ENCODE measurements at regions not wholly inside any gene's neighbourhood (a gene's known extent, or its start where the extent isn't known, plus 50 kb on each side); places are given as distances from the start of the nearest gene placed in this dataset.
A peak's percentile ranks its signal among the peaks of the same experiment; 100 is the strongest.
"Not testable (repeated sequence)": the region's sequence is repeated elsewhere in the genome, so short reads cannot be mapped to it uniquely, and the experiment has no call there.

- TF ChIP-seq CTCF (conservative IDR thresholded peaks at IDR 0.05; ENCODE audit: low read depth, low read length): no peak
- no peak for DNase-seq (ENCODE audit: low read depth)
- no peak overlapping the region for H3K4me3 ChIP-seq (ENCODE audit: low read depth, low read length)
Observed at GRCh38 chr6:27854421-27854820, 57.8 kb downstream of the OR2B2 start.

GRCh38 chr6:27851440-27851839 lies 60.8 kb downstream of the OR2B2 start:
- no peak for TF ChIP-seq CTCF (conservative IDR thresholded peaks at IDR 0.05; ENCODE audit: low read depth, low read length)
- no peak for DNase-seq (ENCODE audit: low read depth)
- no peak overlapping the region for H3K4me3 ChIP-seq (ENCODE audit: low read depth, low read length)

DNA sequence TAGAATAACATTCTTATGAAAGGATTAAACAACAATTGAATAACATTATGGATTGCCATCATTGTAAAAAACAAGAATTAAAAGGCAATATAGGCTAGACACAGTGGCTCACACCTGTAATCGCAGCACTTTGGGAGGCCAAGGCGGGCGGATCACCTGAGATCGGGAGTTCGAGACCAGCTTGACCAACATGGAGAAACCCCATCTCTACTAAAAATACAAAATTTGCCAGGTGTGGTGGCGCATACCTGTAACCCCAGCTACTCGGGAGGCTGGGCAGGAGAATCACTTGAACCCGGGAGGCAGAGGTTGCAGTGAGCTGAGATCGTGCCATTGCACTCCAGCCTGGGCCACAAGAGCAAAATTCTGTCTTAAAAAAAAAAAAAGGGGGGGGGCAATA lies 63.2 kb downstream of the OR2B2 start:
- H3K4me3 ChIP-seq (ENCODE audit: low read depth, low read length); DNase-seq (ENCODE audit: low read depth): not testable (repeated sequence)

DNA sequence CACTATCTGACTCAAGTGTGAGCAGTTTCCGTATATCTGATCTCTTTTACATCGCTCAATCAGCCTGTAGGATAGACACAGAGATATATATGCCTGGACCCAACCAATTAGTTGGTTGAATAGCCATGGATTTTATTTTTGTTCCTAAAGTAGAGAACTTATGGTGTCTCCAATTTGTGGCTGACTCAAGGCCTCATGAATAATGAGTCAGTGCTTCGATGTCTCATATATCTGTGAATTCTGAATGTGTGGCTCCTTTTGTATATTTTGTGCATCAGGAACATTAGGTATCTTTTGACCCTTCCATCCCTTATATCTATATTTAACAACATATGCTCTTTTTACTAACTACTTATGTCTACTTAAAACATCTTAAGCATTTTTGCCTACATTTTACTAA lies 64.5 kb downstream of the OR2B2 start:
- H3K4me3 ChIP-seq (ENCODE audit: low read depth, low read length): no peak overlapping the region
- no peak for TF ChIP-seq CTCF (conservative IDR thresholded peaks at IDR 0.05; ENCODE audit: low read depth, low read length)
- DNase-seq (ENCODE audit: low read depth): no peak

DNA sequence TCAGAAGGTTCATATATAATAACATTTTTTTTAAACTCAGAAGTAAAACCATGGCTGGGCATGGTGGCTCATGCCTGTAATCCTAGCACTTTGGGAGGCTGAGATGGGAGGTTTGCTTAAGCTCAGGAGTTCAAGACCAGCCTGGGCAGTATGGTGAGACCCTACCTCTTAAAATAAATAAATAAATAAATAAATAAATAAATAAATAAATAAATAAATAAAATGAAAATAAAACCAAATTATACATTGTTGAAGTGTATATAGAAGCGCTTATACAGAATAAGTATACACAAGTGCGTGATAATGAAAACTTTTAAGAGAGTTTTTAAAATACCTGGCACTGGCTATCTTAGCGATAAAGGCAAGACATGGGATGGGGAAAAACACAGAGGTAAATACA lies 71.6 kb downstream of the OR2B2 start:
- TF ChIP-seq CTCF (conservative IDR thresholded peaks at IDR 0.05; ENCODE audit: low read depth, low read length): no peak
- DNase-seq (ENCODE audit: low read depth): no peak
- no peak overlapping the region for H3K4me3 ChIP-seq (ENCODE audit: low read depth, low read length)

GRCh38 chr6:27839626-27840475 lies 72.3 kb downstream of the OR2B2 start:
- no peak for TF ChIP-seq CTCF (conservative IDR thresholded peaks at IDR 0.05; ENCODE audit: low read depth, low read length)
- no peak for DNase-seq (ENCODE audit: low read depth)
- H3K4me3 ChIP-seq (ENCODE audit: low read depth, low read length): peak overlapping the region; percentile 69

DNA sequence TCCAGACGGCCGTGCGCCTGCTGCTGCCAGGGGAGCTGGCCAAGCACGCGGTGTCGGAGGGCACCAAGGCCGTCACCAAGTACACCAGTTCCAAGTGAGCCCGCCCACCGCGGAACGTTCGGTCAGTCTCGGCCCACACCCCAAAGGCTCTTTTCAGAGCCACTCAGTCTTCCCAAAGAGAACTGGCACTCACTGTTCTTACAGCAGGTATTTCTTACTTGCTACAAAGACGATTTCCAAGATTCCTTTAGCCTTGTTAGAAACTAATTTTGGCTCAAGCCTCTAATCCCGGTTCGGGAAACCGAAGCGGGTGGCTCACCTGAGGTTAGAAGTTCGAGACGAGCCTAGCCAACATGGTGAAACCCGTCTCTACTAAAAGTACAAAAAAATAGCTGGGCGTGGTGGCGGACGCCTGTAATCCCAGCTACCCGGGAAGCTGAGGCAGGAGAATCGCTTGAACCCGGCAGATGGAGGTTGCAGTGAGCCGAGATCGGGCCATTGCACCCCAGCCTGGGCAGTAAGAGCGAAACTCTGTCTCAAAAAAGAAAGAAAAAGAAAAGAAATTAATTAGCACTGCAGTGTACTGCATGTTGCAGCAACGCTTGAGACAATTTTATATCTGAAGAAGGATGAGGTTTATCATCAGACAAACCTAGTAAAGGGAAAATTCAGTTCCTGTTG lies 73.1 kb downstream of the OR2B2 start:
- no peak for DNase-seq (ENCODE audit: low read depth)
- no peak for TF ChIP-seq CTCF (conservative IDR thresholded peaks at IDR 0.05; ENCODE audit: low read depth, low read length)

More for the DNA sequence above, 73.1 kb downstream of the OR2B2 start:
- peak overlapping the region; percentile 69 for H3K4me3 ChIP-seq (ENCODE audit: low read depth, low read length)
